HEK293T (cell line): ENCODE measurements at regions not wholly inside any gene's neighbourhood (a gene's known extent, or its start where the extent isn't known, plus 50 kb on each side); places are given as distances from the start of the nearest gene placed in this dataset.

ENCODE experiments used
- BHLHE40 ChIP-seq: fragments of 450-650 bp; IDR thresholded peaks from 2 replicates; pipeline ENCODE4 v1.6.1; 2016; ENCODE audit warnings: mild to moderate bottlenecking, moderate library complexity, borderline replicate concordance
- FOXA1 ChIP-seq: fragments of 450-650 bp; IDR thresholded peaks from 2 replicates; pipeline ENCODE4 v1.6.1; 2016; ENCODE audit warnings: mild to moderate bottlenecking
- FOXK2 ChIP-seq: fragments of 450-650 bp; IDR thresholded peaks from 2 replicates; pipeline ENCODE4 v1.6.1; 2016; ENCODE audit warnings: mild to moderate bottlenecking
- HDGF ChIP-seq: fragments of 450-650 bp; IDR thresholded peaks from 2 replicates; pipeline ENCODE4 v1.6.1; 2017; ENCODE audit warnings: antibody characterized with exemption, borderline replicate concordance
- LEF1 ChIP-seq: fragments of 450-650 bp; IDR thresholded peaks from 2 replicates; pipeline ENCODE4 v1.6.1; 2017; ENCODE audit warnings: mild to moderate bottlenecking, borderline replicate concordance
- TF ChIP-seq, protein P1 (sequence below): fragments of 450-650 bp; IDR thresholded peaks from 2 replicates; pipeline ENCODE4 v1.6.1; 2016

- TF ChIP-seq BHLHE40 (no peak), HDGF (no peak), FOXK2 (no peak), LEF1 (no peak), FOXA1 (no peak)
- TF ChIP-seq, protein P1, sequence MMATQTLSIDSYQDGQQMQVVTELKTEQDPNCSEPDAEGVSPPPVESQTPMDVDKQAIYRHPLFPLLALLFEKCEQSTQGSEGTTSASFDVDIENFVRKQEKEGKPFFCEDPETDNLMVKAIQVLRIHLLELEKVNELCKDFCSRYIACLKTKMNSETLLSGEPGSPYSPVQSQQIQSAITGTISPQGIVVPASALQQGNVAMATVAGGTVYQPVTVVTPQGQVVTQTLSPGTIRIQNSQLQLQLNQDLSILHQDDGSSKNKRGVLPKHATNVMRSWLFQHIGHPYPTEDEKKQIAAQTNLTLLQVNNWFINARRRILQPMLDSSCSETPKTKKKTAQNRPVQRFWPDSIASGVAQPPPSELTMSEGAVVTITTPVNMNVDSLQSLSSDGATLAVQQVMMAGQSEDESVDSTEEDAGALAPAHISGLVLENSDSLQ = no peak
These were observed 287.7 kb upstream of the ID2 start for GRCh38 chr2:8394131-8394530.
